Endothelial cell of umbilical vein (primary cell): ENCODE measurements at regions not wholly inside any gene's neighbourhood (a gene's known extent, or its start where the extent isn't known, plus 50 kb on each side); places are given as distances from the start of the nearest gene placed in this dataset.

Experiments
- CTCF ChIP-seq, 2 donors: IDR thresholded peaks; 1 replicate in 1 of 2; 2 replicates in 1 of 2; pipeline ENCODE4 v1.5.1; 2011; ENCODE audit warnings: low read length in 2 of 2, mild to moderate bottlenecking in 2 of 2, moderate library complexity in 2 of 2, control low read depth in 1 of 2, inconsistent platforms in 1 of 2, low read depth in 1 of 2; ENCODE audit not compliant: insufficient read depth in 1 of 2; ENCODE audit errors: extremely low read depth in 1 of 2
- EZH2 ChIP-seq: IDR thresholded peaks from 2 replicates; pipeline ENCODE4 v1.6.1; 2012; ENCODE audit warnings: borderline replicate concordance, low read depth, mild to moderate bottlenecking, moderate library complexity, low read length, inconsistent platforms; ENCODE audit not compliant: severe bottlenecking
- FOS ChIP-seq: IDR thresholded peaks from 2 replicates; pipeline ENCODE4 v1.6.1; 2011; ENCODE audit warnings: mild to moderate bottlenecking, low read length, moderate library complexity, borderline replicate concordance; ENCODE audit not compliant: insufficient read depth
- JUN ChIP-seq: IDR thresholded peaks from 2 replicates; pipeline ENCODE4 v1.6.1; 2011; ENCODE audit warnings: borderline replicate concordance, low read depth; ENCODE audit not compliant: insufficient read length, insufficient read depth
- POLR2A ChIP-seq: IDR thresholded peaks from 2 replicates; pipeline ENCODE4 v1.6.1; 2012; ENCODE audit warnings: low read depth, mild to moderate bottlenecking, control low read depth, low read length
- POLR2AphosphoS5 ChIP-seq: IDR thresholded peaks from 2 replicates; pipeline ENCODE4 v1.6.1; 2012; ENCODE audit warnings: low read depth, mild to moderate bottlenecking, control low read depth, low read length, moderate library complexity; ENCODE audit not compliant: insufficient read depth

GRCh38 chr6:153966001-153966400 is 73.0 kb upstream of the OPRM1 start:
- TF ChIP-seq POLR2A = no peak
- TF ChIP-seq CTCF (IDR thresholded peaks at IDR 0.05; ENCODE audit: extremely low read depth in 1 of 2, insufficient read depth in 1 of 2, low read depth in 1 of 2, low read length in 2 of 2) = no peak
- TF ChIP-seq POLR2AphosphoS5 = no peak
- no peak for TF ChIP-seq EZH2
- TF ChIP-seq JUN = no peak
- no peak for TF ChIP-seq FOS
